ENCODE measurements at regions not wholly inside any gene's neighbourhood (a gene's known extent, or its start where the extent isn't known, plus 50 kb on each side); places are given as distances from the start of the nearest gene placed in this dataset.

DNA sequence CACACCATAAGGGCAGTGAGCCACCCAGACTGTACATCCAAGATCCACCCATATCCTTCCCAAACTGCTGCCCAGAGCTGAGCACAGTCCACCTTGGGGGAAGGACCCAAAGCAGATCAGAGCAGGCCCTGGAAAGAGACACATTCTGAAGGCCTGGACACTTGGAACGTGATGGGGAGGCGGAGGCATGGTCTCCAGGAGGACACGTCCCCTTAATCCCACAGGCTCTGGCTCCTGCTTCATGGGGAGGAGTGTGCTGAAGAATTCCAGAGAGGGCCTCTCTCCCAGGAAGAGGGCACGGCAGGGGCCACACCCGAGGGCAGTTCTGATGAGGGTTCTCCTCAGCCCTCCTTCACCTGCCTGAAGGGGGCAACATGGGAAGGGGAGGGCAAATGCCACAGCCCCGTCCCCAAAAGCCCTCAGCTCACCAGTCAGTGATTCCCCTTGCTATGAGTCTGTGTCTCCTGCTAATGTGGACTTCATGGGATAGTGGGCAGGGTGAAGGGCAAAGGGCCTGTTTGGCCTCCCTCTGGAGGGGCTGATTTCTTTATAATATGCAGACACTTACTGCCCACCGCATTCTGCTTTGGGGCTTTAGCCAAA lies 276.8 kb downstream of the ENC1 start:
- Histone ChIP-seq H3K36me3 (ENCODE audit: control insufficient read depth in 2 of 2, insufficient read depth in 2 of 2, low read length in 1 of 2) (no peaks in the 10 kb centered on the region), H3K4me1 (ENCODE audit: control insufficient read depth, insufficient read depth, low read length) (no peaks in the 10 kb centered on the region), H3K4me3 (no peak overlapping the region), H3K9me3 (replicated peaks; ENCODE audit: control insufficient read depth, insufficient read depth, low read length) (peaks cover 2% of the 10 kb centered on the region; the same call in 2 of the 3 replicates), H3K27ac (ENCODE audit: control insufficient read depth, insufficient read depth) (no peak overlapping the region), H2AFZ (ENCODE audit: control insufficient read depth, low read depth, low read length) (no peak overlapping the region), H3K4me2 (ENCODE audit: control insufficient read depth, insufficient read depth) (no peak overlapping the region), H3K27me3 (replicated peaks in 1 of 2; ENCODE audit: control insufficient read depth in 2 of 2, insufficient read depth in 2 of 2, low read length in 1 of 2) (no peaks in the 10 kb centered on the region; a peak in 1 of 4 replicates), H3K9ac (ENCODE audit: control insufficient read depth, insufficient read depth, low read length) (no peak overlapping the region), H4K20me1 (ENCODE audit: control insufficient read depth, insufficient read depth) (no peaks in the 10 kb centered on the region), H3K79me2 (ENCODE audit: control insufficient read depth, insufficient read depth, low read length) (no peaks in the 10 kb centered on the region)
- ChIA-PET RAD21 (ENCODE audit: unreplicated experiment) (interaction anchor here (0.8 kb wide), 1 partner anchor 74 kb away, joined by 3 read pairs; no protein-coding TSS in a partner anchor), CTCF (interaction anchor here (1.3 kb wide), 1 partner anchor 14 kb away, joined by 3 read pairs; no protein-coding TSS in a partner anchor), SMC1A (ENCODE audit: uncharacterized antibody, unreplicated experiment) (no interaction called here), POLR2A (no interaction called here)
- TF ChIP-seq YBX1 (IDR thresholded peaks at IDR 0.05) (no peak), BHLHE40 (IDR thresholded peaks at IDR 0.05; ENCODE audit: borderline replicate concordance in 1 of 2, low read depth in 2 of 2, low read length in 1 of 2) (no peak), PML (IDR thresholded peaks at IDR 0.05; ENCODE audit: low read length) (no peak), NR2C1 (IDR thresholded peaks at IDR 0.05) (no peak), TBL1XR1 (IDR thresholded peaks at IDR 0.05; ENCODE audit: low read depth, low read length) (no peak), POU2F2 (IDR thresholded peaks at IDR 0.05; ENCODE audit: borderline replicate concordance, low read depth, low read length) (no peak), MYB (IDR thresholded peaks at IDR 0.05; ENCODE audit: borderline replicate concordance, low read depth, low read length) (no peak), HCFC1 (IDR thresholded peaks at IDR 0.05; ENCODE audit: low read length) (no peak), SREBF2 (IDR thresholded peaks at IDR 0.05; ENCODE audit: low read length) (no peak), ASH2L (IDR thresholded peaks at IDR 0.05; ENCODE audit: borderline replicate concordance, low read depth) (no peak), ZNF384 (IDR thresholded peaks at IDR 0.05; ENCODE audit: borderline replicate concordance, low read depth, low read length) (no peak), CHD2 (IDR thresholded peaks at IDR 0.05; ENCODE audit: borderline replicate concordance, low read depth, low read length) (no peak), HDGF (IDR thresholded peaks at IDR 0.05) (no peak), LARP7 (IDR thresholded peaks at IDR 0.05) (no peak), YY1 (IDR thresholded peaks at IDR 0.05; ENCODE audit: low read depth, low read length) (no peak), ZNF207 (IDR thresholded peaks at IDR 0.05; ENCODE audit: borderline replicate concordance) (no peak), CBFB (IDR thresholded peaks at IDR 0.05; ENCODE audit: low read depth) (no peak), HDAC6 (IDR thresholded peaks at IDR 0.05; ENCODE audit: unreplicated experiment) (no peak)
- TF ChIP-seq, protein P1, sequence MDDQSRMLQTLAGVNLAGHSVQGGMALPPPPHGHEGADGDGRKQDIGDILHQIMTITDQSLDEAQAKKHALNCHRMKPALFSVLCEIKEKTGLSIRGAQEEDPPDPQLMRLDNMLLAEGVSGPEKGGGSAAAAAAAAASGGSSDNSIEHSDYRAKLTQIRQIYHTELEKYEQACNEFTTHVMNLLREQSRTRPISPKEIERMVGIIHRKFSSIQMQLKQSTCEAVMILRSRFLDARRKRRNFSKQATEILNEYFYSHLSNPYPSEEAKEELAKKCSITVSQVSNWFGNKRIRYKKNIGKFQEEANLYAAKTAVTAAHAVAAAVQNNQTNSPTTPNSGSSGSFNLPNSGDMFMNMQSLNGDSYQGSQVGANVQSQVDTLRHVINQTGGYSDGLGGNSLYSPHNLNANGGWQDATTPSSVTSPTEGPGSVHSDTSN (IDR thresholded peaks at IDR 0.05; ENCODE audit: insufficient replicate concordance, low read depth, low read length) = no peak
- TF ChIP-seq, protein P2, sequence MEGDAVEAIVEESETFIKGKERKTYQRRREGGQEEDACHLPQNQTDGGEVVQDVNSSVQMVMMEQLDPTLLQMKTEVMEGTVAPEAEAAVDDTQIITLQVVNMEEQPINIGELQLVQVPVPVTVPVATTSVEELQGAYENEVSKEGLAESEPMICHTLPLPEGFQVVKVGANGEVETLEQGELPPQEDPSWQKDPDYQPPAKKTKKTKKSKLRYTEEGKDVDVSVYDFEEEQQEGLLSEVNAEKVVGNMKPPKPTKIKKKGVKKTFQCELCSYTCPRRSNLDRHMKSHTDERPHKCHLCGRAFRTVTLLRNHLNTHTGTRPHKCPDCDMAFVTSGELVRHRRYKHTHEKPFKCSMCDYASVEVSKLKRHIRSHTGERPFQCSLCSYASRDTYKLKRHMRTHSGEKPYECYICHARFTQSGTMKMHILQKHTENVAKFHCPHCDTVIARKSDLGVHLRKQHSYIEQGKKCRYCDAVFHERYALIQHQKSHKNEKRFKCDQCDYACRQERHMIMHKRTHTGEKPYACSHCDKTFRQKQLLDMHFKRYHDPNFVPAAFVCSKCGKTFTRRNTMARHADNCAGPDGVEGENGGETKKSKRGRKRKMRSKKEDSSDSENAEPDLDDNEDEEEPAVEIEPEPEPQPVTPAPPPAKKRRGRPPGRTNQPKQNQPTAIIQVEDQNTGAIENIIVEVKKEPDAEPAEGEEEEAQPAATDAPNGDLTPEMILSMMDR (IDR thresholded peaks at IDR 0.05 in 2 of 3, conservative IDR thresholded peaks at IDR 0.05 in 1 of 3; ENCODE audit: control insufficient read depth in 2 of 3, extremely low read depth in 1 of 3, insufficient read depth in 1 of 3, low read depth in 3 of 3, low read length in 3 of 3) = no peak
- 29% methylated on average over 7 of the region's 7 CpGs for WGBS (ENCODE audit: insufficient coverage, insufficient replicate concordance, low lambda C conversion rate, missing lambda C conversion rate)
- ATAC-seq = no peak
- FAIRE-seq = no peak
- no peak for DNase-seq (ENCODE audit: low read depth, low spot score)
- intact Hi-C loops (cut with micrococcal nuclease; ENCODE audit: unreplicated experiment) = no loop called here
- BruUV-seq (replicated peaks) = no TSS peak
- in situ Hi-C loops (cut with MboI) = no loop called here
